ENCODE measurements at regions not wholly inside any gene's neighbourhood (a gene's known extent, or its start where the extent isn't known, plus 50 kb on each side); places are given as distances from the start of the nearest gene placed in this dataset.

GRCh38 chr21:35428489-35428888 is 379.4 kb upstream of the RUNX1 start:
- TF ChIP-seq CTCF (IDR thresholded peaks at IDR 0.05; ENCODE audit: insufficient read depth, low read length) (no peak), REST (IDR thresholded peaks at IDR 0.05; ENCODE audit: insufficient replicate concordance, low read depth) (no peak)

Measured in HL-60 (cell line).